ENCODE measurements at regions not wholly inside any gene's neighbourhood (a gene's known extent, or its start where the extent isn't known, plus 50 kb on each side); places are given as distances from the start of the nearest gene placed in this dataset.

DNA sequence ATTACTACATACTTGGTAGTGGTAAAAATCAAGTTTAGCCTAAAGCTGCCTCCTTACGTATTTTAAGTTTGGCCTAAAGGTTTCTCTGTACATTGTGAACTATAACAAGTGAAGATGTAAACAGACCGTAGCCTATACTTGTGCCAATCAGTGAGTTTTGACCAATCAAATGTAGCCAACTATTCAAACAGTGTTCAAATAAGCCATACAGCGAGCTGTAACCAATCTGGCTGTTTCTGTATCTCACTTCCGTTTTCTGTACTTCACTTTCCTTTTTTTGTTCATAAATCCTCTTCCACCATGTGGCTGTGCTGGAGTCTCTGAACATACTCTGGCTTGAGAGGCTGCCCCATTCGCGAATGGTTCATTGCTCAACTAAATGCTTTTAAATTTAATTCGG is 2504.6 kb downstream of the PCDH9 start:
- TF ChIP-seq, protein P1, sequence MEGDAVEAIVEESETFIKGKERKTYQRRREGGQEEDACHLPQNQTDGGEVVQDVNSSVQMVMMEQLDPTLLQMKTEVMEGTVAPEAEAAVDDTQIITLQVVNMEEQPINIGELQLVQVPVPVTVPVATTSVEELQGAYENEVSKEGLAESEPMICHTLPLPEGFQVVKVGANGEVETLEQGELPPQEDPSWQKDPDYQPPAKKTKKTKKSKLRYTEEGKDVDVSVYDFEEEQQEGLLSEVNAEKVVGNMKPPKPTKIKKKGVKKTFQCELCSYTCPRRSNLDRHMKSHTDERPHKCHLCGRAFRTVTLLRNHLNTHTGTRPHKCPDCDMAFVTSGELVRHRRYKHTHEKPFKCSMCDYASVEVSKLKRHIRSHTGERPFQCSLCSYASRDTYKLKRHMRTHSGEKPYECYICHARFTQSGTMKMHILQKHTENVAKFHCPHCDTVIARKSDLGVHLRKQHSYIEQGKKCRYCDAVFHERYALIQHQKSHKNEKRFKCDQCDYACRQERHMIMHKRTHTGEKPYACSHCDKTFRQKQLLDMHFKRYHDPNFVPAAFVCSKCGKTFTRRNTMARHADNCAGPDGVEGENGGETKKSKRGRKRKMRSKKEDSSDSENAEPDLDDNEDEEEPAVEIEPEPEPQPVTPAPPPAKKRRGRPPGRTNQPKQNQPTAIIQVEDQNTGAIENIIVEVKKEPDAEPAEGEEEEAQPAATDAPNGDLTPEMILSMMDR (IDR thresholded peaks at IDR 0.05): no peak
- no peak overlapping the region for H3K4me3 ChIP-seq
- peaks cover 15% of the 10 kb centered on the region for H3K9me3 ChIP-seq
- H3K4me1 ChIP-seq (ENCODE audit: low read depth): no peaks in the 10 kb centered on the region
- DNase-seq (no peak), ATAC-seq (no peak)
- H3K36me3 ChIP-seq (ENCODE audit: low read depth): no peaks in the 10 kb centered on the region
- intact Hi-C loops (cut with DNase I, micrococcal nuclease): no loop called here

DNA sequence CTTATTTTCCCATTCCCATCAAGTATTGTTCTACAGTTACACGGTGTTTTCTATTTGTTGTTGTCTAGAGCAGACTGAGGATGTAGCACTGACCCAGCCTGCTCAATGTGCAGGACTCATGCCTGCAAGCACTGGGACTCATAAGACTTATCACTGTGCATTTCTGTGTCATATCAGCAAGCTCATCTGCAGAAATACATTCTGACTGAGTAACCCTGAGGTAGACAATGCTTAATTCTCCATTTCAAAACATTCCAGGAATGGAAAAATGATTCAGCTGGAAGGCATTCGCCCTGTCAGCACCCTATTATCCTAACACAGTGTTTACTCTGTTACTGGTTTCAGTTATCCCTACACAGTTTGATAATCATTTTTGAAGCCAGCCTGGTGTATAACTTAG is 2506.4 kb downstream of the PCDH9 start:
- DNase-seq: no peak
- no peak for ATAC-seq
- H3K36me3 ChIP-seq (ENCODE audit: low read depth): no peaks in the 10 kb centered on the region
- intact Hi-C loops (cut with DNase I, micrococcal nuclease): no loop called here
- peaks cover 18% of the 10 kb centered on the region for H3K9me3 ChIP-seq
- no peaks in the 10 kb centered on the region for H3K4me1 ChIP-seq (ENCODE audit: low read depth)
- H3K4me3 ChIP-seq: no peak overlapping the region
- TF ChIP-seq, protein P1 (IDR thresholded peaks at IDR 0.05): no peak

DNA sequence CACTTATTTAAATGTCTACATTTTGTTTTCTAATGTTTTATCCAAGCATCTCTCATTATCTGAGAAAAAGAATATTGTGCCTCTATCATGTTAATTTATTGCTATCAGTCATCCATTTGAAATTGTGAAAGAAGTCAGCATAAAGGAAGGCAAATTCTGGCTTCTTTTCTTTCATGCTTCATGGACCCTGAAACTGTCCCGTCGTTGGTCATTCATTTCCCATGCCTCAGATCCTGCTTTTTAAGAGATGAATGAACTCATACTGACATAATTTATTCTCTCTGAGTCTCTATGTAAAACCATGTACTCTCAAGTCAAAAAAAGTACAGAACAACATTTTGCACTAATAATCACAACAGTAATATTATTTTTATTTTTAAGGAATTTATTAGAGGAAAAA is 2512.0 kb downstream of the PCDH9 start:
- Histone ChIP-seq H3K9me3 (peaks cover 20% of the 10 kb centered on the region), H3K4me1 (ENCODE audit: low read depth) (no peaks in the 10 kb centered on the region), H3K4me3 (no peak overlapping the region), H3K36me3 (ENCODE audit: low read depth) (no peaks in the 10 kb centered on the region)
- intact Hi-C loops (cut with DNase I, micrococcal nuclease): no loop called here
- DNase-seq (no peak), ATAC-seq (no peak)
- TF ChIP-seq, protein P1 (IDR thresholded peaks at IDR 0.05): no peak

DNA sequence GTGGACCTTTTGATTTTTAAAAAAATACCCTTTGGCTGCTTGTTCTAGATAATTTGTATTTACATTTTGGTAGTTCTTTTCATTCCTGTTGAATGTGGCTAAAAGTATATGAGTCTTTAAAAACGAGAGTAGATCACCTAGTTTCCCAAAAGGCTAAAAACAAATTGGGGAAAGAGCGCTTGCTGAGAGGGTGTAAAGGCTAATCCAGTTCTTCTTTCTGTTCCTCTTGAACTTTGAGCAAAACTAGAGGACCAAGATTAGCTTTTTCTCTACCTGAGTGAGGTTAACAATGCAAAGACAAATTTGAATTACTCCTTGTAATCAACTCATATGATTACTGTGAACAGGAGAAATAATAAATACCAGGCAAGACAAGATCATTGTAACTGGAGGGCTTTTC is 2513.2 kb downstream of the PCDH9 start:
- no peaks in the 10 kb centered on the region for H3K36me3 ChIP-seq (ENCODE audit: low read depth)
- intact Hi-C loops (cut with DNase I, micrococcal nuclease): no loop called here

DNA sequence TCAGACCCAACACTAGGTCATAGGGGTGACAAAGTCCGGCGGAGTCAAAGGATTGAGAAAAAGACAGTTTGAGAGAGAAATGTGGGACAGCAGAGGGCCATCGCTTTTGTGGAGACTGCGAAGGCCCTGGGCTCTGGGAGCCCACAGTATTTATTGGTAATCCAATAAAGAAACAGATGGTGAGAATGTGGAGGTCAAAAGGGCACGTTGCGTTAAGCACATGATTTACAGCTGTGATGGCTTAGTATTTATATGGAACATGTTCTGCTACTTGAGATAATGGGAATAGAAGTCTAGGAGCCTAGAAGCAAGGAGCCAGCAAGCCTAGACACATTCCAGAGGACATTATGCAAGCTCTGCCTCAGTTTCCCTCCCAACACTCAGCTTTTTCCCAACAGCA is 2521.1 kb downstream of the PCDH9 start:
- Histone ChIP-seq H3K9me3 (peaks cover 34% of the 10 kb centered on the region), H3K4me3 (no peak overlapping the region), H3K36me3 (ENCODE audit: low read depth) (no peaks in the 10 kb centered on the region), H3K4me1 (ENCODE audit: low read depth) (no peaks in the 10 kb centered on the region)
- DNase-seq: no peak
- no peak for ATAC-seq
- TF ChIP-seq, protein P1 (IDR thresholded peaks at IDR 0.05): no peak
- intact Hi-C loops (cut with DNase I, micrococcal nuclease): no loop called here

More for the DNA sequence above, 2513.2 kb downstream of the PCDH9 start:
- Histone ChIP-seq H3K9me3 (peaks cover 23% of the 10 kb centered on the region), H3K4me3 (no peak overlapping the region), H3K4me1 (ENCODE audit: low read depth) (no peaks in the 10 kb centered on the region)
- TF ChIP-seq, protein P1 (IDR thresholded peaks at IDR 0.05): no peak
- DNase-seq (no peak), ATAC-seq (no peak)

DNA sequence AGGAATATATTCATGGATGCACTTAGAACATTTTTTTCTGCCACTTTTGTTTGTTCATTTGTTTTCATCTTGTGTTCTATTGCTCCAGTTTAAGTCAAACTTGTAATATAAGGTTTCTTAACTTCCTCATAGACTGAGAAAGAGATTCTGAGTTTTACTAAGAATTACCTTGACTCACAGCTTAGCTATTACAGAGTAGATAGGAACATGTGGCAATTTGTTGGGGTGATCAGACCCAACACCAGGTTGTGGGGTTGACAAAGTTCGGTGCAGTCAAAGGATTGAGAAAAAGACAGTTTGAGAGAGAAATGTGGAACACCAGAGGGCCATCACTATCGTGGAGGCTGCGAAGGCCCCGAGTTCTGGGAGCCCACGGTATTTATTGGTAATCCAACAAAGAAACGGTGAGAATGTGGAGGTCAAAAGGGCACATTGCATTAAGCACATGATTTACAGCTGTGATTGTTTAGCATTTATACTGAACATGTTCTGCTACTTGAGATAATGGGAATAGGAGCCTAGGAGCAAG is 2526.0 kb downstream of the PCDH9 start:
- intact Hi-C loops (cut with DNase I, micrococcal nuclease): no loop called here
- Histone ChIP-seq H3K4me1 (ENCODE audit: low read depth) (no peaks in the 10 kb centered on the region), H3K9me3 (peaks cover 33% of the 10 kb centered on the region), H3K4me3 (no peak overlapping the region), H3K36me3 (ENCODE audit: low read depth) (no peaks in the 10 kb centered on the region)
- no peak for ATAC-seq
- DNase-seq: no peak
- TF ChIP-seq, protein P1 (IDR thresholded peaks at IDR 0.05): no peak

Data from mucosa of descending colon (tissue), 3 donors.